Transverse colon (tissue), 4 donors: ENCODE measurements at regions not wholly inside any gene's neighbourhood (a gene's known extent, or its start where the extent isn't known, plus 50 kb on each side); places are given as distances from the start of the nearest gene placed in this dataset.

Source experiments
- CTCF ChIP-seq, 5 experiments: fragments of 200-600 bp in 3 of 5; fragments of 450-650 bp in 2 of 5; sonication (generic) in 3 of 5; IDR thresholded peaks; 1 replicate in 2 of 5; 2 replicates in 3 of 5; pipeline ENCODE4 v1.5.1; 2016 to 2017; ENCODE audit warnings: antibody characterized with exemption in 5 of 5, inconsistent platforms in 3 of 5, mild to moderate bottlenecking in 2 of 5, moderate library complexity in 1 of 5
- POLR2A ChIP-seq: fragments of 450-650 bp; IDR thresholded peaks from one replicate; pipeline ENCODE4 v1.6.1; 2016; ENCODE audit warnings: antibody characterized with exemption, mild to moderate bottlenecking, moderate library complexity
- POLR2AphosphoS5 ChIP-seq, 3 donors: sonication (generic); formaldehyde crosslinking; IDR thresholded peaks; one replicate each; pipeline ENCODE4 v1.6.1; 2016; ENCODE audit warnings: antibody characterized with exemption in 3 of 3

- TF ChIP-seq CTCF (IDR thresholded peaks at IDR 0.05) = no peak
- no peak for TF ChIP-seq POLR2A
- no peak for TF ChIP-seq POLR2AphosphoS5 (IDR thresholded peaks at IDR 0.05)
Measured at GRCh38 chr4:13912966-13913365, 285.4 kb upstream of the BOD1L1 start.
